Fibroblast of skin of back (primary cell): ENCODE measurements at regions not wholly inside any gene's neighbourhood (a gene's known extent, or its start where the extent isn't known, plus 50 kb on each side); places are given as distances from the start of the nearest gene placed in this dataset.
A peak's percentile ranks its signal among the peaks of the same experiment; 100 is the strongest.
"Not testable (repeated sequence)": the region's sequence is repeated elsewhere in the genome, so short reads cannot be mapped to it uniquely, and the experiment has no call there.

Source experiments
- DNase-seq: peaks from one replicate; pipeline ENCODE4 v3.0.0-alpha.2; 2013

DNA sequence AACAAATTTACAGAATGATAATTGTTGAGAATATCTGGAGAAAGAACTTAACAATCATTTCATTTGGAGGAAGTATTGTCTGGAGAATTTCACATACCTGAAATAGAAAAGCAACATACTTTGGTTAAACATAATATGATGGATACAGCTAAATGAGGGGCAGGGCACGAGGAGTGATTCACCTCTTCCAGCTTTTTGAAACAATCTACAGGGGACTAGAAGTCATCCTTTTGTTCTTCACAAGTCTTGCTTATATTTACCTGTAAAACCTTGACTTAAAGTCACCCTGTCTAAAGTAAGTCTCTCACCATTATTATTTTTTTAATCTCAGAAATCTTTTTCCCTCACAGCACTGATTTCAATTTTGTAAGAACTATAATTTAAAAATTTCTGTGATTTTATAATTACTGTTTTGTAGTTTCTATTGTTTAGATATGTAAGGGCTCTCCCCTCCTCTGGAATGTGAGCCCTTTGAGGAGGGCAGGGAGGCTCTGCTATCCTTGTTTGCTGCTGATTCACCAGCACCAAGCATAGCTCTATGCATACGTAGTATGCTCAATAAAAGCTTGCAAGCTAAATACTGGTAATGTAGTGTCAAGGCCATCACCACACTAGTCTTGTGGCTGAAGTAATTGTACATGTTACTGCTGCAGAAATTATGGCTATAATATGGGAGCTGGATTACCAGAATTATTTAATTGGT, 193.9 kb upstream of the THRB start:
- peak; percentile 72 for DNase-seq

DNA sequence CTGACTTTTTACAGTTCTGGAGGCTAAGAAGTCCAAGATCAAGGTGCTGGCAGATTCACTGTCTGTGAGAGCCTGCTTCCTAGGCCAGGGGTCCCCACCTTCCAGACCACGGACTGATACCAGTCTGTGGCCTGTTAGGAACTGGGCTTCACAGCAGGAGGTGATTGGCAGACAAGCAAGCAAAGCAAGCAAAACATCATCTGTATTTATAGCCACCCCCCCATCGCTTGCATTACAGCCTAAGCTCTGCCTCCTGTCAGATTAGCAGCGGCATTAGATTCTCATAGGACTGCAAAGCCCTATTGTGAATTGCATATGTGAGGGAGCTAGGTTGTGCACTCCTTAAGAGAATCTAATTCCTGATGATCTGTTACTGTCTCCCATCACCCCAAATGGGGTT, 194.7 kb upstream of the THRB start:
- DNase-seq, result no peak

GRCh38 chr3:24690777-24691176, 196.1 kb upstream of the THRB start:
- DNase-seq, result no peak

- DNase-seq, result not testable (repeated sequence)
Observed at GRCh38 chr3:24699078-24699477, 204.4 kb upstream of the THRB start.

DNA sequence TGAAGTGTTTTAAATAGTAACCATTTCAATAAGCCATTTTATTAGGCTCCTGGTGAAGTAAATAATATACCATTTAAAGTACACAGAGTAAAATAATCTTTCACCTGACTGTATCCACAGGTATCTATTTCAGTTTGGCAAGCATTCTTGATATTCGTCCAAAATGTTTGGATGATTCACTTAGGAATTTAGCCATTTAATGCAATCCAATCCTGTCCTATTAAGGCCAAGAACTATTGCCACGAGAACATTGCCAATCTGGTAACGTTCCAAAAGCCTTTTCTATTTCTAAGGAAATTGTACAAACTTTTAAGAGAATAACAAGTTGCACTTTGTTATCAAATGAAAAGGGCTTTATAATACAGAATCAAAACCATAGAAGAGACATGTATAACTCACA, 209.8 kb upstream of the THRB start:
- peak; percentile 46 for DNase-seq

DNA sequence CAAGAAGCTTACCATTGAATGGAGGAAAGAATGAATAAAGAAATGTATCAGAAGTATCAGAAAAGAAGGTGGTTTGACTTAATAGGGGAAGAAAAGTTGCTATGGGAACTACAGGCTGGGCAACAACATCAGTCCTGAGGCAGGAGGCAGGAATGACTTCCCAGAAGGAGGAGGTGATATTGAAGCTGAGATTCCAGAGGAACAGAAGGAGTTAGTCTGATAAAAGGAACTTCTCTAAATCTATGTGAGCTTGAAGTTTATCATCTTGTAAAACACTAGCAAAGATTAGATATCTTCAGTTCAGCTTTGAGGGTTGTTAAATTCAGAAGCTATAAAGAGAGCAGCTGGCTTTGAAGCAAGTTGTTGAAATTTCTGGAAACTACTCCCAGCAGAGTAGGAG, 213.3 kb upstream of the THRB start:
- no peak for DNase-seq

GRCh38 chr3:24709956-24710355, 215.3 kb upstream of the THRB start:
- peak; percentile 9 for DNase-seq

DNA sequence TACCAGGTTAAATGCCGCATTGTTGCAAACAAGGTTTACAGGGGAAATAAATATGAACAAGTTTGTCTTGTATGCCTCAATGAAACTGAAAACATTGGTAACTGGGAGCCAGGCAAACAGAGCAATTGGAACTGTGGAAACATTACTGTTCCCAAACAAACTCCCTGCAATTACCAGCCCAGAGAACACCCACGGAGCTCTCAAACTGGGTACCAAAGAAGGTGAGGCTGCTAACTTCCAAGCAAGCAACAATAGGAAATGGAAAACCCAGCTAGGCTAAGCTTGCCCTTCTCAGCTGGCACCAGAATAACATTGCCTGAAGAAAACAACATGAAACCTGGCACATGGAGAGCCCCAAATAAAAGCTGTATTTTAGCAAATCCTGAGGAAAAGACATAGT, 218.9 kb upstream of the THRB start:
- no peak for DNase-seq

DNA sequence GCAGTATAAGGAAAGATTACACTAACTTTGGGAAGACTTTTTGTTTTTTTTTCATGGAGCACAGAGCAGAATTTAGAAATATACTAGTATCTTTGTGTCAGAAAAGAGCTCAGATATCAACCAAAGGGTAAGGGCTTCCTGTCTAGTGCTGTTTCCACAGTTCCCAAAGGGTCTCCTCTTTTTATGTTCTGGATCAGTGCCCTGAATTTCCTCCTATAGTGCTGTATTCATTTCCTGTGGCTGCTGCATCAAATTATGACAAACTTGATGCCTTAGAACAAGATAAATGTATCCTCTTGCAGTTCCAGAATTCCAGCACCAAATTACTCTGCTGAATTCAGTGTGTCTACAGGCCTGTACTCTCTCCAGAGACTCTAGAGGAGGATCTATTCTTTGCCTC, 219.8 kb upstream of the THRB start:
- peak; percentile 7 for DNase-seq

DNA sequence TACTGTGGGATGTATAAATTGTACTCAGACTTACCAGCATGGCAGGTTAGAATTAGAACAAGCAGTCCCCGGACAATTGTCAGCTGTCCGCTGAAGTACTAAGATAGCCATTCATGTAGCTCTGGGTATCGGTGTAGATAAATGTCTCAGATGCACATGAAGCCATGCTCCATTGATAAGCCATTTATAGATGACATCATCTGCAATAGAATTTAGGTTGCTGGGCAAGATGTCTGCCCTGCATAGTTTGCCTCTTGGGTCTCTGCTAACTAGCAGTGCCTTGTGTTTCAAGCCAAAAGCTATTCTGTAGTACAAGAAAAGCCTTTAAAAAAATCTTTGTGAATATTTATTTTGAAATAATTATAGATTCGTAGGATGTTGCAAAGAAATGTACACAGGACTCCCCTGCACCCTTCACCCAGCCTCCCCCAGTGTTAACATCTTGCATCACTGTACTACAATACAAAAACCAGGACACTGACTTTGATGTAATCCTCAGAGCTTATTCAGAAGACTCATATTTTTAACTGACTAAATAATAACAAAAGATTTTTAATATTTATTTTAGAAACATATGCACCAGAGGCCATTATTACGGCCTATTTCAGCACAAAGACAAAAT, 220.6 kb upstream of the THRB start:
- no peak for DNase-seq

DNA sequence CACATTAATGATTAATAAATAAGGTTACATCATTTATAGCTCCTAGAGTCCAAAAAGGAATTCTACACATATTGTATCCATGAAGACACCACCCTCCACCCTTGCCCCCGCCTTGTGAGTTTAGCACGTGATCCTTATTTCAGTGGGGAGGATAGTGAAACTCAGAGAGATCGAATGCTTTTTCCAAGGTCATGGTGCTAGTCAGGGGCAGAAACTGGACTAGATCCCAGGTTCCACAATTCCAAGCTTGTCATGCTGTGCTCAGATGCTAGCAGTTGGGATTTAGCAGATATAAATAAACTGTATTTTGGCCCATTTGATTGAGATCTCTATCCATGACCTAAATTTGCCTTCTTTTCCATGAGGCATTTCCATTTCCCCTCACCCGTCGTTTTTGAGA, 227.4 kb upstream of the THRB start:
- DNase-seq, result no peak

DNA sequence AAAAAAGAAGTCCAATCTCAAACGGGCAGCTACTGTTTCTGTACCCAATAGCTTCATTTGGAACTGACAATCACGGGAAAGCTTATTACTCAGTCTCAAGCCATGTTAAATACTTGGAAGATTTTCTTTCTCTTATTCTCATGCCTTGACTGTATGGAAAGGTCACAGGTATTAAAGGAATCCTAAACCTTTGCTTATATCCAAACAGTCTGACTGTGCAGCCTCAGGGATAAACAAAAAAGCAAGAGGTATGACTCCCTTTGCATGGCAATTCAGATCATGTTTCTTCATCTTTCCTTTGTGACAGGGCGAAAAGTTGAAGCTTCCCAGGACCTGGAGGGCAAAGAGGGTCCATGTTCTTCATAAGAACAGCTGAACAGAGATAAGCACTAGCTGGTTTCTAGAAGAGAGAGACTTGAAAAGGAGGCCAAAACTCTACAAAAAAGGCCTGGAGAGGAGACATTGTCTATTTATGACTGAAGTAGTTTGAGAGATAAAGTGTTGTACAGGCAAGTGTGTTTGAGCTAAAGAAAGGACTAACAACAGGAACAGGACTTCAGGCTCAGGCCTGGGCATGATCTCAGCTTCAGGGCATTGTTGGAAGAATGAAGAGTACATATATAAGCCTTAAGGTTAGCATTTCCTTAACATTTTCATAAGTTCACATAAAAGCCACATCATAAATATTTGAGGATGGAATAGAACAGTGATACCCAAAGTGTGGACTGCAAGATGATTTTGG, 231.0 kb upstream of the THRB start:
- no peak for DNase-seq

DNA sequence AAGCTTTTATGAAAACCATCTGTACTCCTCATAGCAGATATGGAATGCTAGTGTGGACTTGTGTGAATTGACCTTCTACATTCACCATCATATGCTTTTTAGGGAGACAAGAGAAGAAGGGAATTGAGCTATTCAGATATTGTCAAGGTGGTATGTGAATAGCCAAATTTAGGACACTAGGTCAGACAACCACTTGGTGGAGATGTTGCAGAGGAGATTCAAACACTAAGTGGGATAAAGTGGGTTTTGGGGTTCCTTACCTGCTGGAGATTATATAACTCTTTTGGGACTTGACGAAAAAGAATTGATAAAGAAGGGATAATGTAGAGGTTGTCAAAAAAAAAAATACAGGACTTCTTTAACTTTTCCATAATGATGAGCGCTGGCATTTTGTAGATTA, 231.8 kb upstream of the THRB start:
- DNase-seq, result no peak

GRCh38 chr3:24730173-24730572, 235.5 kb upstream of the THRB start:
- DNase-seq, result no peak

DNA sequence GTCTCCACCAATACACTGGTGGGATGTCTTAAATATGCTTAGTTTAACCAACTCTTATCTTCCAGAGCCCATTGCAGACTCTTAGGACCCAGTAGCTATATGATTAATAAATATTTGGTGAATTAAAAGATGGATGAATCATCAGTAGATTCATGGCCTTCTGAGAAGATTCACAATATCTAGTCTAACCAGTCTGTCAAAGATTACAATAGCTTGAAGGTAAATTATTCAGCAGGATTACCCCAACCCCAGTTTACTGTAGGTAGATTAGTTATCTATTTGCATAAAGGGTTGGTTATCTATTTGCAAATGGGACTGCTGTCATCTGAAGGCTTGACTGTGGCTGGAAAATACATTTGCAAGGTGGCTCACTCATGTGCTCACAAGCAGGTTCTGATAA, 239.4 kb upstream of the THRB start:
- DNase-seq, result no peak

DNA sequence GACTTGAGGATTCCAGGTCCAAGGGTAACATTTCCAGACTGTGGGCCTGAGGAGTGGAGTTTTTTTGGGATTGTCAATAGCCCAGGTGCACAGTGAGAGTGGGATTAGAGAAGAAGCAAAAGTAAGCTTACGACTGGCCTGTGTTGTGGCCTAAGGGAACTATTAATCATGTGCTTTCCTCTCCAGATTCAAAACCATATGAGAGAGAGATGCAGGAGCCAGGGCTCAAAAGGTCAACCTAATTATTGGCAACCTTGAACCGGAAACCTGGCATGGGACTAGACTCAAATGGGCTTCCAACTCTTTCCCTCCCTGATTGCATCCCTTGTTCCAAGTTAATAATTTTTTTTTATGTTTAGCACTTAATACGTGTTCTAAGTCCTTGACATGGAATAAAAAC, 242.1 kb upstream of the THRB start:
- no peak for DNase-seq

- DNase-seq, result no peak
Observed at GRCh38 chr3:24740326-24740725, 245.7 kb upstream of the THRB start.

DNA sequence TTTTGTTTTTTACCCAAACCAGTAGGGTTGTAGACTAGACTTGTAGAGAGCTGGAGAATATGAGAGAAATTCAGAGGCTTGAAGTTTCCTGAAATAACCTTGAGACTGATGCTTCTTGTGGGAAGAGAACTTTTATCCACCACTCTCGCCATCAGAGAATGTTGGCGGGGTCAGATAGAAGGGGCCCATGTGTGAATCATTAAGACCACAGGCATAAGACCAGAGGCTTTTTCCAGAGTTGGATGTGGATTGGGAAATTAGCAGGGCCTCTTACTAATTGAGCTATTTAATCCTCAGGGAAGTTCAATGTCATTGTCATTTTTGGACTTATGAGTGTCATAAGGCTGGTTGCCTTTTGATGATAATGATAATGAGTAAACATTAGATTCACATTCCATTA, 246.9 kb upstream of the THRB start:
- DNase-seq, result peak; percentile 12

DNA sequence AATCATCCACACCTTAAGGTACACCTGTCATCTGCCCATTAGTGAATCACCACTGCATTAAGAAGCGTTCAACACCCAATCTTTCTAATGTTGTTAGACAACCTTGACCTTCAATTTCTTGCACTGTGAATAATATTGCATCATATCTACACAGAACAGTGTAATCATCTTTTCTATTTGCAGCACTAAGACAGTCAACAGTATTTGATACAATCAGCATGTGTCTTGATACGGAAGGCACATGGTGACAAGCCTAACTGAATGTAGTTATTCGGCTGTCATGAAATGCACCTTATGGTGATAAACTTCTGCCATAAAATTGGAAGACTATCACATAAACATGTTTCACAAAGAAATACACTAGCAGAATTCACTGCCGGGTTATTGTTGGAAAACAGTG, 253.9 kb upstream of the THRB start:
- DNase-seq, result no peak

- DNase-seq, result no peak
Observed at GRCh38 chr3:24751020-24751419, 256.4 kb upstream of the THRB start.

DNA sequence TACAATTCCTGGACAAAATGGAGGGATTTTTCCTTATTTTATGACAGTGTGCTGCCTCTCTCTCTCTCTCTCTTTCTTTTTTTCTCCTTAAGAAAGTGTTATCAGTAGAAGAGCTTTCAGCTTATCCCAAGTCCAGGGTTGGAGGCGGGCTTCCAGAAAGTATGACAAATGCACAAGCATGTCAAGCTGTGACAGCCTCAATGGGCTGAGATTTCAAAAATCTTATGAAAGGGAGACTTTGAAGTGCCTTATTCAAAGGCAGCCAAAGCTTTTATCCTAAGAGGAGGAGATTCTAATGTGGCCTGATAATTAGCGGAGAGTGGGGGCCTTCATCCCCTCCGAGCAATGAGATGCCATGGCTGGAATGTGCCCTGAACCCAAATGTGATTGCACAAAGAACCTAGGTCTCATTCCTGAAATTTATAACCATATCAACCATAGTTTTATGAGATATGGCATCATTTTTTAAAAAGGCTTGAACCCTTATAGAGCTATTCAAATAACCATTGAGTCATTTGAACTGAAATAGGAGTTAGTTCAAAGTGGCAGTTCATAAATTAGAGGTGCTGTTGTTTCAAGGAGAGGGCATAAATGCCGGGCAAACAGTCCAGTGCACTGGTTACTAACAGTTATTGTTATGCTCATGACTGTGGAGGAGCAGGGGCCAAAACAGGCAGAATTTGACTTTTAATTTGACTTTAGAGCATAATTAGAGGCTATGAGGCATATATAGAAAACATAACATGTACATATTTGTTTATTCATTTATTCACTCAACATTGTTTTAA, 261.6 kb upstream of the THRB start:
- DNase-seq, result no peak

DNA sequence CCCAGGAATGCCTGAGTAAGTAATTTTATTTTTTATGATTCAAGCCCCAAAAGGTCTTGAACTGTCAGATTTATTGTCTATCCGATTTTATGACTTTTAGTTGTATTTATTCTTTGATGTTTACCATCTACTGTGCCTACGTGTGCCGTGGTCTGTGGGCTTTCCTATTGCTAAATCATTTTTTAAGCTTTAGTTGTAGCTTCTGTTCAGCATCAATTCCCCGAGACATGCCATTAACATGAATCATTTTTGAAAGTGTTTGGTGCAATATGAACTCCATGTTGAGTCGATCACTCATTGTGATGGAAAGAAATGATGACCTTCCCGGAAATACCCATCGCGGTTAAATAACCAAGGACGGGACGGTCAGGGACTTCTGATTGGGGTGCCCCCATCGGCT, 268.7 kb upstream of the THRB start:
- DNase-seq, result peak; percentile 41

GRCh38 chr3:24764236-24764915, 269.7 kb upstream of the THRB start:
- no peak for DNase-seq
